ENCODE measurements at regions not wholly inside any gene's neighbourhood (a gene's known extent, or its start where the extent isn't known, plus 50 kb on each side); places are given as distances from the start of the nearest gene placed in this dataset.

- DNase-seq (ENCODE audit: low spot score): no peak
Observed at GRCh38 chr13:80284290-80284689, 56.6 kb downstream of the SPRY2 start.

- DNase-seq (ENCODE audit: low spot score): no peak
Observed at GRCh38 chr13:80278706-80279105, 62.2 kb downstream of the SPRY2 start.

GRCh38 chr13:80276371-80277289 lies 64.3 kb downstream of the SPRY2 start:
- no peak for DNase-seq (ENCODE audit: low spot score)

GRCh38 chr13:80274643-80275042 lies 66.3 kb downstream of the SPRY2 start:
- no peak for DNase-seq (ENCODE audit: low spot score)

- DNase-seq (ENCODE audit: low spot score): no peak
Observed at GRCh38 chr13:80273718-80274117, 67.2 kb downstream of the SPRY2 start.

- DNase-seq (ENCODE audit: low spot score): no peak
Observed at GRCh38 chr13:80265348-80265747, 75.6 kb downstream of the SPRY2 start.

GRCh38 chr13:80263745-80264513 lies 77.0 kb downstream of the SPRY2 start:
- no peak for DNase-seq (ENCODE audit: low spot score)

- DNase-seq (ENCODE audit: low spot score): no peak
Observed at GRCh38 chr13:80262051-80262695, 78.8 kb downstream of the SPRY2 start.

GRCh38 chr13:80259159-80259558 lies 81.8 kb downstream of the SPRY2 start:
- no peak for DNase-seq (ENCODE audit: low spot score)

- no peak for DNase-seq (ENCODE audit: low spot score)
Observed at GRCh38 chr13:80256352-80256932, 84.5 kb downstream of the SPRY2 start.

GRCh38 chr13:80255946-80256345 lies 85.0 kb downstream of the SPRY2 start:
- DNase-seq (ENCODE audit: low spot score): no peak

GRCh38 chr13:80251403-80251802 lies 89.5 kb downstream of the SPRY2 start:
- no peak for DNase-seq (ENCODE audit: low spot score)

GRCh38 chr13:80250213-80250810 lies 90.6 kb downstream of the SPRY2 start:
- no peak for DNase-seq (ENCODE audit: low spot score)

- DNase-seq (ENCODE audit: low spot score): no peak
Observed at GRCh38 chr13:80249516-80250212, 91.3 kb downstream of the SPRY2 start.

GRCh38 chr13:80245162-80245733 lies 95.7 kb downstream of the SPRY2 start:
- no peak for DNase-seq (ENCODE audit: low spot score)

- no peak for DNase-seq (ENCODE audit: low spot score)
Observed at GRCh38 chr13:80244574-80244973, 96.4 kb downstream of the SPRY2 start.

GRCh38 chr13:80242728-80243427 lies 98.0 kb downstream of the SPRY2 start:
- DNase-seq (ENCODE audit: low spot score): no peak

GRCh38 chr13:80239571-80240255 lies 101.2 kb downstream of the SPRY2 start:
- DNase-seq (ENCODE audit: low spot score): no peak

GRCh38 chr13:80239116-80239515 lies 101.8 kb downstream of the SPRY2 start:
- DNase-seq (ENCODE audit: low spot score): no peak

GRCh38 chr13:80237646-80238045 lies 103.3 kb downstream of the SPRY2 start:
- no peak for DNase-seq (ENCODE audit: low spot score)
